Panc1 (cell line): ENCODE measurements at regions not wholly inside any gene's neighbourhood (a gene's known extent, or its start where the extent isn't known, plus 50 kb on each side); places are given as distances from the start of the nearest gene placed in this dataset.

Source experiments
- ATAC-seq: fragments of 200-7000 bp; cut with Tn5 transposase; 2 replicates; pipeline ENCODE4 v1.9.1; 2020; ENCODE audit warnings: mild to moderate bottlenecking, moderate library complexity
- BruUV-seq: library from RNA; stranded (reverse); fragments of 400-500 nt; replicated peaks from 2 replicates; lab custom pipeline; 2021; lab: Mats Ljungman, UMichigan
- CTCF ChIA-PET: fragments of 300-600 bp; sonication (Branson Sonifier 250); formaldehyde crosslinking; loops from one replicate; lab custom pipeline; 2022; ENCODE audit warnings: antibody characterized with exemption; lab: Charles Lee
- POLR2A ChIA-PET: fragments of 300-600 bp; sonication (Branson Sonifier 250); formaldehyde crosslinking; loops from one replicate; lab custom pipeline; 2022; ENCODE audit warnings: antibody characterized with exemption; lab: Charles Lee
- DNase-seq: peaks from one replicate; pipeline ENCODE4 v3.0.0-alpha.2; 2010; ENCODE audit warnings: low read depth, low spot score
- H3K27ac ChIP-seq: 2 replicates; pipeline ENCODE4 v1.5.1; 2011; ENCODE audit warnings: mild to moderate bottlenecking, low read length, inconsistent platforms
- H3K27me3 ChIP-seq: fragments of 200-500 bp; sonication (Bioruptor generic); 2 replicates; pipeline ENCODE4 v1.6.0; 2014; ENCODE audit warnings: low read length, inconsistent platforms; ENCODE audit not compliant: control insufficient read depth, insufficient read depth
- H3K36me3 ChIP-seq: fragments of 200-500 bp; sonication (Bioruptor generic); 2 replicates; pipeline ENCODE4 v1.5.1; 2014; ENCODE audit warnings: inconsistent platforms, mild to moderate bottlenecking, low read length, moderate library complexity; ENCODE audit not compliant: control insufficient read depth, insufficient read depth
- H3K4me1 ChIP-seq: 2 replicates; pipeline ENCODE4 v1.5.1; 2011; ENCODE audit warnings: inconsistent platforms, mild to moderate bottlenecking, low read length, moderate library complexity; ENCODE audit not compliant: control insufficient read depth, insufficient read depth
- H3K4me3 ChIP-seq, 2 experiments: 2 replicates each; pipeline ENCODE4 v1.5.1; 2011 to 2012; ENCODE audit warnings: low read depth in 2 of 2, low read length in 2 of 2, mild to moderate bottlenecking in 2 of 2, inconsistent platforms in 1 of 2, moderate library complexity in 1 of 2
- H3K9me3 ChIP-seq: fragments of 200-500 bp; sonication (Bioruptor generic); 2 replicates; pipeline ENCODE4 v1.5.1; 2014; ENCODE audit warnings: low read depth, mild to moderate bottlenecking, inconsistent platforms, low read length, moderate library complexity; ENCODE audit not compliant: control insufficient read depth, insufficient read depth
- CTCF ChIP-seq: fragments of 450-650 bp; IDR thresholded peaks from 2 replicates; pipeline ENCODE4 v1.5.1; 2017; ENCODE audit warnings: mild to moderate bottlenecking
- POLR2AphosphoS5 ChIP-seq: IDR thresholded peaks from 2 replicates; pipeline ENCODE4 v1.6.1; 2012; ENCODE audit warnings: mild to moderate bottlenecking, low read depth, low read length, moderate library complexity
- REST ChIP-seq, 2 experiments: IDR thresholded peaks; 2 replicates each; pipeline ENCODE4 v1.6.1; 2011 to 2012; ENCODE audit warnings: low read depth in 2 of 2, control low read depth in 1 of 2, low read length in 1 of 2, mild to moderate bottlenecking in 1 of 2, moderate library complexity in 1 of 2; ENCODE audit not compliant: insufficient read depth in 1 of 2
- SIN3A ChIP-seq: IDR thresholded peaks from 2 replicates; pipeline ENCODE4 v1.6.1; 2012; ENCODE audit warnings: low read depth, mild to moderate bottlenecking, low read length, moderate library complexity, borderline replicate concordance; ENCODE audit not compliant: insufficient read depth
- TCF7L2 ChIP-seq: IDR thresholded peaks from 2 replicates; pipeline ENCODE4 v1.6.1; 2011; ENCODE audit warnings: mild to moderate bottlenecking, low read depth, low read length, inconsistent platforms
- in situ Hi-C: cut with HindIII; loops from 2 replicates; pipeline ENCODE4 v1.10.0; 2016; ENCODE audit warnings: low sequenced_read_pairs, low pct_unique_long_range_greater_than_20kb
- intact Hi-C: fragments of 100-400 bp; cut with micrococcal nuclease; formaldehyde crosslinking; loops from one replicate; pipeline ENCODE4 v1.10.0; 2022; ENCODE audit not compliant: unreplicated experiment

- POLR2A ChIA-PET, result interaction anchor here (0.5 kb wide), 1 partner anchor 296 kb away, joined by 5 read pairs; no protein-coding TSS in a partner anchor
- intact Hi-C loops, result no loop called here
- no peak overlapping the region for H3K4me3 ChIP-seq
- no peak for ATAC-seq
- in situ Hi-C loops, result no loop called here
- no peak for TF ChIP-seq REST (IDR thresholded peaks at IDR 0.05; ENCODE audit: insufficient read depth in 1 of 2, low read depth in 2 of 2, low read length in 1 of 2)
- no peak for TF ChIP-seq SIN3A
- TF ChIP-seq POLR2AphosphoS5, result no peak
- TF ChIP-seq CTCF, result no peak
- TF ChIP-seq TCF7L2, result no peak
- no peaks in the 10 kb centered on the region for H3K36me3 ChIP-seq
- BruUV-seq, result no TSS peak
- no peak for DNase-seq
- H3K4me1 ChIP-seq, result no peaks in the 10 kb centered on the region
- CTCF ChIA-PET, result no interaction called here
- H3K27me3 ChIP-seq, result no peaks in the 10 kb centered on the region
- H3K27ac ChIP-seq, result no peak overlapping the region
- no peaks in the 10 kb centered on the region for H3K9me3 ChIP-seq
Measured at GRCh38 chr5:28917631-28918030, 1879.2 kb upstream of the CDH9 start.

- ATAC-seq (no peak), DNase-seq (no peak)
- CTCF ChIA-PET, result no interaction called here
- Histone ChIP-seq H3K4me1 (no peaks in the 10 kb centered on the region), H3K4me3 (no peak overlapping the region), H3K27ac (no peak overlapping the region), H3K36me3 (no peaks in the 10 kb centered on the region), H3K9me3 (no peaks in the 10 kb centered on the region), H3K27me3 (no peaks in the 10 kb centered on the region)
- in situ Hi-C loops (no loop called here), intact Hi-C loops (no loop called here)
- no peak for TF ChIP-seq POLR2AphosphoS5
- TF ChIP-seq SIN3A, result no peak
- no peak for TF ChIP-seq REST (IDR thresholded peaks at IDR 0.05; ENCODE audit: insufficient read depth in 1 of 2, low read depth in 2 of 2, low read length in 1 of 2)
- TF ChIP-seq CTCF, result no peak
- TF ChIP-seq TCF7L2, result no peak
- BruUV-seq, result no TSS peak
- POLR2A ChIA-PET, result no interaction called here
Measured at GRCh38 chr5:28914297-28914696, 1875.9 kb upstream of the CDH9 start.
